ENCODE measurements at regions not wholly inside any gene's neighbourhood (a gene's known extent, or its start where the extent isn't known, plus 50 kb on each side); places are given as distances from the start of the nearest gene placed in this dataset.

GRCh38 chr20:5488823-5489222 is 122.0 kb downstream of the GPCPD1 start:
- TF ChIP-seq CTCF (IDR thresholded peaks at IDR 0.05 in 8 of 11, conservative IDR thresholded peaks at IDR 0.05 in 3 of 11) (no peak), POLR2AphosphoS5 (IDR thresholded peaks at IDR 0.05) (no peak), POLR2A (IDR thresholded peaks at IDR 0.05) (no peak)

Data from spleen (tissue), 7 donors.